Effector memory CD4-positive, alpha-beta T cell (primary cell): ENCODE measurements at regions not wholly inside any gene's neighbourhood (a gene's known extent, or its start where the extent isn't known, plus 50 kb on each side); places are given as distances from the start of the nearest gene placed in this dataset.

Source experiments
- DNase-seq, 3 donors: peaks; one replicate each; pipeline ENCODE4 v3.0.0-alpha.2; 2020
- H3K27ac ChIP-seq: 2 replicates; pipeline ENCODE4 v1.7.0; 2013; ENCODE audit warnings: mild to moderate bottlenecking, low read length, moderate library complexity; ENCODE audit not compliant: insufficient read depth, poor library complexity, severe bottlenecking
- H3K27me3 ChIP-seq: replicated peaks from 2 replicates; pipeline ENCODE4 v1.7.0; 2013; ENCODE audit warnings: mild to moderate bottlenecking, low read length; ENCODE audit not compliant: insufficient read depth, control insufficient read depth, poor library complexity, severe bottlenecking
- H3K36me3 ChIP-seq: 2 replicates; pipeline ENCODE4 v1.7.0; 2013; ENCODE audit warnings: mild to moderate bottlenecking, low read length, moderate library complexity; ENCODE audit not compliant: control insufficient read depth, insufficient read depth
- H3K4me1 ChIP-seq: 2 replicates; pipeline ENCODE4 v1.7.0; 2013; ENCODE audit warnings: low read length, mild to moderate bottlenecking; ENCODE audit not compliant: control insufficient read depth, insufficient read depth, poor library complexity, severe bottlenecking
- H3K4me3 ChIP-seq: 2 replicates; pipeline ENCODE4 v1.7.0; 2013; ENCODE audit warnings: low read length, low read depth, mild to moderate bottlenecking; ENCODE audit not compliant: insufficient read depth, poor library complexity, severe bottlenecking
- H3K9me3 ChIP-seq: 2 replicates; pipeline ENCODE4 v1.7.0; 2013; ENCODE audit warnings: mild to moderate bottlenecking, low read length, moderate library complexity; ENCODE audit not compliant: control insufficient read depth

DNA sequence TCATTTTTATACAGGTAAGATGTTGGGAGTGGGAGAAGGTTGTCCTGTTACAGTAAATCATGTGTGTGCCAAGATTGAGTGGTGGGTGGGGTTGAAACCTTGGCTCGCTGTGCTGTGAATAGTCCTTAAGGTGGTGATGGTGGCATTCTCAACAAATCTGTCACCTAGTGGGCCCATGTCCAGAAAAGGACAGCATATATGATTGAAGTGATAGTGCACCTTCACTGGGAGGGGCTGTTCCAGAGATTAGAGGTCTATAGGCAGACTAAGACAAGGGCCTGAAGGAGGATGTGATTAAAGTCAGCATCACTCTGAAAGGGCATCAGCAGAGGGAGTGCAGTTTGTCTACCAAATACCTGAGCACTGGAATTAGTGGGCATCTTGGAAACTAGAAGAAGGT is 374.2 kb upstream of the C2CD4B start:
- no peaks in the 10 kb centered on the region for H3K36me3 ChIP-seq
- no peak for DNase-seq
- no peak overlapping the region for H3K27ac ChIP-seq
- no peak overlapping the region for H3K4me3 ChIP-seq
- no peaks in the 10 kb centered on the region for H3K9me3 ChIP-seq
- H3K4me1 ChIP-seq: no peaks in the 10 kb centered on the region
- no peaks in the 10 kb centered on the region for H3K27me3 ChIP-seq

DNA sequence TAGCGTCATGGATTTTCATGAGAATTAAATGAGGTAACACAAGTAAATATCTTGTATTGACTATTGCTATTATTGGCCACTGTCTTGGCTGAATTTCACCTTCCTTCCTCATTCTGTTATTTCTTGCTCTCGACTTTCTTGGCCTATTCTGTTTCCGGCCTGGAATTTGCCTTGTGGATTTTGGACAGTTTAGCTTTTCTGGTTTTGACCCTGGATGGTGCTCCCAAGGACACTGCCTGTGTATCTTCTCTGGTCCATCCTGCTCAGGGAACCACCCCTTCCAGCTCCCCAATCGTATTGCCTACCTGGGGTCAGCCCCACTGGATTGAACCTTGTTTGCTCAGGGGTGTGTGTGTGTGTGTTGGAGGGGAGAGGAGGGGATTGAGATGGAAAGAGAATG is 376.2 kb upstream of the C2CD4B start:
- H3K4me1 ChIP-seq: no peaks in the 10 kb centered on the region
- H3K9me3 ChIP-seq: no peaks in the 10 kb centered on the region
- H3K36me3 ChIP-seq: no peaks in the 10 kb centered on the region
- H3K4me3 ChIP-seq: no peak overlapping the region
- no peak overlapping the region for H3K27ac ChIP-seq
- no peak for DNase-seq
- no peaks in the 10 kb centered on the region for H3K27me3 ChIP-seq

DNA sequence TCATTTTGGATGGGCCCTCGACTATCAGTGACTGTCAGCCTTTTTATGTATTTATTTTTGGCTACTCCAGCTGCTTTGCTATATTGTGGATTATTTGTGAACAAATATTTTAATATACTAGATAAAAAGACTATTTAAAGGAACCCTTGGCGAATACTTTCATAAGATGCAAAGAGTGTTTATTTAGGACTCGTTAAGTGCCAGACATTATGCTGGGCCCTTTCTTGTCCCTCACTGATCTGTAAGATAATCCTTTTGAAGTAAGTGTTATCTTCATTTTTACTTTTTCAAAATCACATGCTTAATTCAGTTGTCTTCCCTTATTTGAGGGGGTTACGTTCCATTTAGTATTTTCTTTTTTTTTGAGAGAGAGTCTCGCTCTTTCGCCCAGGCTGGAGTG is 376.8 kb upstream of the C2CD4B start:
- Histone ChIP-seq H3K36me3 (no peaks in the 10 kb centered on the region), H3K27ac (no peak overlapping the region), H3K27me3 (no peaks in the 10 kb centered on the region), H3K4me1 (no peaks in the 10 kb centered on the region), H3K9me3 (no peaks in the 10 kb centered on the region), H3K4me3 (no peak overlapping the region)
- DNase-seq: no peak

DNA sequence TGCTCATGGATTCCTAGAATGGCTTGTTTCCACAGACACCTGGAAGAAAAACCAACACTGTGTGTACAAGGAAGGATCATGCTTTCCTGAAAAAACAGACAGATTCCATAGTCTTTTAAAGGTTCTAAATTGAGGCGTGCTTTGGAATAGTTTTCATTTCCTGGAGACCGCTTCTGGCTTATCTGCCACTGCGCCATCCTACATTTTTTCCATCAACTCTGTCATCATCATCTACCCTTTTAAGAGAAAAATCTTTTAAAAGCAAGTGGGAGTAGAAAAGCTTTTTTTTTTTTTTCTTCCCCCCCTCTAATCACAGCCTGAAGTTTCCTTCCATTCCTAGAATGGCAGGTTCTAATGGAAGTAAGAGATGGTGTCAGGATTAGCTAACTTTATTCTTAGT is 379.4 kb upstream of the C2CD4B start:
- Histone ChIP-seq H3K4me3 (no peak overlapping the region), H3K27me3 (no peaks in the 10 kb centered on the region), H3K4me1 (no peaks in the 10 kb centered on the region), H3K27ac (no peak overlapping the region), H3K36me3 (no peaks in the 10 kb centered on the region), H3K9me3 (no peaks in the 10 kb centered on the region)
- DNase-seq: no peak

DNA sequence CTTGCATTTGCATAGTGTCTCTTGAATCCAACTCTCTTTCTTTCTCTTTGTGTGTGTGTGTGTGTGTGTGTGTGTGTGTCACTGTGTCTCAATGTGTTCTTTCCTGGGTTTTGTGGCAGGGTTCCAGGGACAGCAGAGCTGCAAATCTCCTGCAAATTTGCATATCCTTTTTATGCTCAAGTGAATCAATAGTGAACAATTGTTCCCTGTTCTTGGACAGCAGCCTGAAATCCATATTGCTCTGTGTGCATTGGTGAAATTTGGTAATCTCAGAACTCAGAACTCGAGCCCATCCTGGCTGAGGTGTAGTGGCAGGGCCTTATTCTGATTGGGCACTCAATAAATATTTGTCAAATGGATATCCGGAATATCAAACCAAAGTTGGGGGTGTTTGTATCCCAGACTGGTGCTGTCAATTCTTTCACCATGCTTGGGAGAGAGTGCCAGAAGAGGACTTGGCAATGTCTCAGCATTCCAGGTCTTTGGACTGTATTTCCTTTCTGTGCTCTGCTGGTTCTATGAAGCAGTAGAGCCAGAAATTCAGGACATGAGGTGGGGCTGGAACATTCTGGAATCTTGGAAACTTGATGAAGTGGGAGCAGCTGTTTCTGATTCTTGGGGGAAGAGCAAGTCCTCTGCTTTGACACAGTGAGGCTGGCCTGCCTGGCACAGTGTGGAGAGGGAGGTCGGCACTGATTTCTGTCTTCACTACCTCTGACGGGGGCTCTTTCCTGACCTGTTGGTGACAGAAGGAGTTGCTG is 380.6 kb upstream of the C2CD4B start:
- Histone ChIP-seq H3K4me1 (no peaks in the 10 kb centered on the region), H3K27ac (no peak overlapping the region), H3K9me3 (no peaks in the 10 kb centered on the region), H3K4me3 (no peak overlapping the region), H3K36me3 (no peaks in the 10 kb centered on the region), H3K27me3 (no peaks in the 10 kb centered on the region)
- no peak for DNase-seq

DNA sequence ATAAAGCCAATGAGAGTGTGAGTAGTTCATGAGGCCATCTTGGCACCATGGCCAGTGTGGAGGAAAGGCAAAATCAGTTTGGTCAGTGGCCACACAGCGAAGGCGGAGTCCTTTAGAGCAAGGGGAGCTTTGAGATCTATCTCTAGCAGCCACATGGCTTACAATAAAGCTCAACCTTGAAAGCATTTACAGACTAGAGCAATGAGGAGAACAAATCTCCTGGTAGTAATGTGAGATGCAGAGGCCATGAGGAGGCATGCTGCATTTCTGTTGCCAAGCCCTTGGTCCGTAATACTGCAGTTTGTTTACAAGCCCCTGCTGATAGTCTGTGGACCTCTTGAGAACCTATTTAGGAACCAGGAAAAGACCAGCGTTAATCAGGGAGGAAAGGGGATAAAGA is 381.5 kb upstream of the C2CD4B start:
- H3K27me3 ChIP-seq: no peaks in the 10 kb centered on the region

DNA sequence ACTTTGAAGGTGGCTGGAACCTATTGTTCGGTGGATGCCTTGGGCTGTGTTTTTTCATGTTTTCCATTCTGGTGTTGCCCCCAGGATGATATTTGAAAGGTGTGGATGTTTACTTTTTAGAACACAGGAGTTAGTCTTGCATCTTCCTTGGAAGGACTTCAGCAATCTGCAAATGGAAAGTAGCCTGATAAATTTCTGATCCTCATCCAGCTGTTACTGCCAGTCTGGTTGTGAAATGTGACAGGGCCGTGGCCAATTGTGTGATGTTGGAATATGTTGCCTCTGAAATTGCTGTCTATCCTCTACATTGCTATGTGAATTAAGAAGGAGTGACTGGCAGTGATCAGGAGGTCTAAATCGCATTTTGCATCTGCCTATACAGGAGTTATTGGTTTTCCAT is 382.5 kb upstream of the C2CD4B start:
- Histone ChIP-seq H3K36me3 (no peaks in the 10 kb centered on the region), H3K4me3 (no peak overlapping the region), H3K27me3 (no peaks in the 10 kb centered on the region), H3K27ac (no peak overlapping the region), H3K4me1 (no peaks in the 10 kb centered on the region), H3K9me3 (no peaks in the 10 kb centered on the region)
- DNase-seq: no peak

More for the DNA sequence above, 381.5 kb upstream of the C2CD4B start:
- Histone ChIP-seq H3K4me1 (no peaks in the 10 kb centered on the region), H3K9me3 (no peaks in the 10 kb centered on the region), H3K4me3 (no peak overlapping the region), H3K27ac (no peak overlapping the region), H3K36me3 (no peaks in the 10 kb centered on the region)
- no peak for DNase-seq

DNA sequence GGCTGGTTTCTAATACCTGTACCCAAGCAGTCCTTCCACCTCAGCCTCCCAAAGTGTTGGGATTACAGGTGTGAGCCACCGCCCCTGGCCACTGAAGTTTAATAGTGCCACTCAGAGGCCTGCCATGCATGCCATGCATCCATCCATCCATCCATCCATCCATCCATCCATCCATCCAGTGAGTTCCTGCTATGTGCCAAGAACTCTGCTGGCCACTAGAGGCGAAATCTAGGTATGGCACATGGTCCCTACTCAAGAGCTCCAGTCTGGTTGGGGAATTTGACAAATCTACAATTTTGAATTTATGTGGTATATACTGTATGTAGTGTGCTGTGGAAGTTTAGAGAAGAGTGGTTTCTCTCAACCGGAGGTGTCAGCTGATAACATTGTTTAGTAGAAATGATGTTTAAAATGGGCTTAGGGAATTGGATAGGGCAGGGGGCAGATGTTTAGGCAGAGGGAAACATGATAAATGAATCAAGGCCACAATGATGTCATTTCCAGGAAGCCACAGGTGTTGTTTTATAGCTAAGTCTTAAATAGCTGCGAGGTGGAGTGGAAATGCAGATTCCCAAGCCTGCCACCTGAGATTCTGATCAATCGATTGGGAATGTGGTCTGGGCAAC is 384.4 kb upstream of the C2CD4B start:
- DNase-seq: no peak
- Histone ChIP-seq H3K4me1 (no peaks in the 10 kb centered on the region), H3K9me3 (no peaks in the 10 kb centered on the region), H3K4me3 (no peak overlapping the region), H3K36me3 (no peaks in the 10 kb centered on the region), H3K27me3 (no peaks in the 10 kb centered on the region), H3K27ac (no peak overlapping the region)

DNA sequence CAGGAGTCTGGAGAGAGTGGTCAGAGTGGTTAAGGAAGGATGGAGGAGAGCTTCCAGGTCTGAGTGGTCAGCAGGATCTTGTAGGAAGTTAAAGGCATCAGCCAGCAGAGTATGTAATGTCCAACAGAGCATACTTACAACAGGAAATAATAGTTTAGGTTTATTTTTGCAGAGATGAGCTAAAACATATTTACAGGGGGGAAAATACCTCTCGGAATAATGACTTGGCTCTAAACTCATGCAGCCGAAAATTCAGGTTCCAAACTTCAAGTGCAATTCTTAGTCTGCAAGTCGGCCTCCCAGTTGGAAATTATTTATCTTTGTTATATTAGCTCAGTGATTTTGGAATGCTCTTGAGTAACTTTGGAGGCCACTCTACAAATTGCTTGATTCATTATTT is 385.0 kb upstream of the C2CD4B start:
- Histone ChIP-seq H3K9me3 (no peaks in the 10 kb centered on the region), H3K4me1 (no peaks in the 10 kb centered on the region), H3K27me3 (no peaks in the 10 kb centered on the region), H3K4me3 (no peak overlapping the region), H3K36me3 (no peaks in the 10 kb centered on the region), H3K27ac (no peak overlapping the region)
- no peak for DNase-seq

DNA sequence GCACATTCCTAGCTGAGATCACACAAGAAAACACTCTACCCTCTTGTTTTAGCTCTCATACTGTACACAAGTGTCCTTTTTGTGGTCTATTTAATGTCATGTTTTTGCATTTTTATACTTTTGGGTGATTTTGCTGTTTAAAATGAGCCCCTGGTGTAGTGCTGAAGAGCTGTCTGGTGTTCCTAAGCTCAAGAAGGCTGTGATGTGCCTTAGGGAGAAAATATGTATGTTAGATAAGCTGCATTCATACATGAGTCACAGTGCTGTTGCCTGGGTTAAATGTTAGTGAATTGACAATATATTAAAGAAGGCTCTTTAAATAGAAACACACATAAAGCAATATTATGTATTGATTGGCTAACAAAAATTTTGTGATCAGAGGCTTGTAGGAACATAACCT is 387.4 kb upstream of the C2CD4B start:
- Histone ChIP-seq H3K27me3 (no peaks in the 10 kb centered on the region), H3K27ac (no peak overlapping the region), H3K4me1 (no peaks in the 10 kb centered on the region), H3K36me3 (no peaks in the 10 kb centered on the region), H3K4me3 (no peak overlapping the region), H3K9me3 (no peaks in the 10 kb centered on the region)
- DNase-seq: no peak
